OCI-LY3 (cell line): ENCODE measurements at regions not wholly inside any gene's neighbourhood (a gene's known extent, or its start where the extent isn't known, plus 50 kb on each side); places are given as distances from the start of the nearest gene placed in this dataset.

Source experiments
- H2AFZ ChIP-seq: fragments of 200-600, 300-600 bp; shearing (Covaris generic); 2 replicates; pipeline ENCODE4 v1.6.0; 2014; ENCODE audit warnings: antibody characterized with exemption, low read depth, low read length
- H3K27ac ChIP-seq: fragments of 200-600, 300-600 bp; sonication (generic); 2 replicates; pipeline ENCODE4 v1.5.1; 2014; ENCODE audit warnings: mild to moderate bottlenecking, low read length, moderate library complexity, mixed read lengths
- H3K27me3 ChIP-seq: fragments of 200-600, 300-600 bp; sonication (generic); 2 replicates; pipeline ENCODE4 v1.6.1; 2014; ENCODE audit warnings: low read depth, low read length, mixed read lengths
- H3K36me3 ChIP-seq: fragments of 200-600, 300-600 bp; sonication (generic); replicated peaks from 2 replicates; pipeline ENCODE3; 2014; ENCODE audit warnings: low read depth, low read length, mixed read lengths
- H3K4me1 ChIP-seq: fragments of 300-600, 200-600 bp; sonication (generic); 2 replicates; pipeline ENCODE4 v1.6.1; 2014; ENCODE audit warnings: low read length, mixed read lengths
- H3K4me2 ChIP-seq: fragments of 200-600, 300-600 bp; sonication (generic); 2 replicates; pipeline ENCODE4 v1.6.1; 2014; ENCODE audit warnings: low read length, mixed read lengths
- H3K4me3 ChIP-seq: fragments of 300-600, 200-600 bp; sonication (generic); 2 replicates; pipeline ENCODE4 v1.5.1; 2014; ENCODE audit warnings: antibody characterized with exemption, mild to moderate bottlenecking, low read length, moderate library complexity
- H3K79me2 ChIP-seq: fragments of 300-600, 200-600 bp; shearing (Covaris generic); 2 replicates; pipeline ENCODE4 v1.6.1; 2014; ENCODE audit warnings: mild to moderate bottlenecking, low read length, mixed read lengths
- H3K9ac ChIP-seq: fragments of 300-600, 200-600 bp; shearing (Covaris generic); 2 replicates; pipeline ENCODE4 v1.6.0; 2014; ENCODE audit warnings: mild to moderate bottlenecking, low read length, moderate library complexity
- H3K9me3 ChIP-seq: fragments of 200-600, 300-600 bp; shearing (Covaris generic); 2 replicates; pipeline ENCODE4 v1.6.1; 2014; ENCODE audit warnings: low read length, mixed read lengths; ENCODE audit not compliant: insufficient read depth
- H4K20me1 ChIP-seq: fragments of 200-600, 300-600 bp; sonication (generic); 2 replicates; pipeline ENCODE4 v1.6.1; 2016; ENCODE audit warnings: low read length, mixed read lengths; ENCODE audit not compliant: insufficient read depth
- EZH2phosphoT487 ChIP-seq: fragments of 200-600 bp; shearing (Covaris generic); IDR thresholded peaks from 2 replicates; pipeline ENCODE4 v1.6.1; 2018; ENCODE audit warnings: antibody characterized with exemption, mixed run types, low read depth
- TF ChIP-seq, protein P1 (sequence below): fragments of 200-600, 300-600 bp; sonication (generic); IDR thresholded peaks from 2 replicates; pipeline ENCODE4 v1.5.1; 2014; ENCODE audit warnings: antibody characterized with exemption, low read length, low read depth

DNA sequence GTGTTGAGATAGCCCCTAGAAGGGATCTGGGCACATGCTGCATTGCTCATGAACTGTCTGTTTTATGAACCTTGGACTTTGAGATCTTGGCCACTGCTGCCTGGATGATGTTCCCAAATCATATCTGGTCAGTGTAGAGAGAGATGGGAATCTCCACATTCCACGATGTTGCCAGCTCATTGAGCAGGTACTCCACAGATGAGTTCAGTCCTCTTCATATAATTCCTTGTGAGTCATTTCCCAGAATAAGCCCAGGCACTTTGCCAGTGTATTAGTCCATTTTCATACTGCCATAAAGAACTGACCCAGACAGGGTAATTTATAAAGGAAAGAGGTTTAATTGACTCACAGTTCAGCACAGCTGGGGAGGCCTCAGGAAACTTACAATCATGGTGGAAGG is 254.0 kb upstream of the RUNX1 start:
- no peaks in the 10 kb centered on the region for H3K27me3 ChIP-seq
- no peak overlapping the region for H2AFZ ChIP-seq
- no peak overlapping the region for H3K4me2 ChIP-seq
- no peak overlapping the region for H3K9ac ChIP-seq
- H4K20me1 ChIP-seq = no peaks in the 10 kb centered on the region
- H3K36me3 ChIP-seq = peaks cover 4% of the 10 kb centered on the region
- H3K27ac ChIP-seq = no peak overlapping the region
- no peaks in the 10 kb centered on the region for H3K79me2 ChIP-seq
- H3K4me1 ChIP-seq = peaks cover 18% of the 10 kb centered on the region
- H3K4me3 ChIP-seq = no peak overlapping the region
- 0 out of 2 replicates have a peak, but pooled peaks cover 4% of the 10 kb centered on the region for H3K9me3 ChIP-seq
- TF ChIP-seq, protein P1, sequence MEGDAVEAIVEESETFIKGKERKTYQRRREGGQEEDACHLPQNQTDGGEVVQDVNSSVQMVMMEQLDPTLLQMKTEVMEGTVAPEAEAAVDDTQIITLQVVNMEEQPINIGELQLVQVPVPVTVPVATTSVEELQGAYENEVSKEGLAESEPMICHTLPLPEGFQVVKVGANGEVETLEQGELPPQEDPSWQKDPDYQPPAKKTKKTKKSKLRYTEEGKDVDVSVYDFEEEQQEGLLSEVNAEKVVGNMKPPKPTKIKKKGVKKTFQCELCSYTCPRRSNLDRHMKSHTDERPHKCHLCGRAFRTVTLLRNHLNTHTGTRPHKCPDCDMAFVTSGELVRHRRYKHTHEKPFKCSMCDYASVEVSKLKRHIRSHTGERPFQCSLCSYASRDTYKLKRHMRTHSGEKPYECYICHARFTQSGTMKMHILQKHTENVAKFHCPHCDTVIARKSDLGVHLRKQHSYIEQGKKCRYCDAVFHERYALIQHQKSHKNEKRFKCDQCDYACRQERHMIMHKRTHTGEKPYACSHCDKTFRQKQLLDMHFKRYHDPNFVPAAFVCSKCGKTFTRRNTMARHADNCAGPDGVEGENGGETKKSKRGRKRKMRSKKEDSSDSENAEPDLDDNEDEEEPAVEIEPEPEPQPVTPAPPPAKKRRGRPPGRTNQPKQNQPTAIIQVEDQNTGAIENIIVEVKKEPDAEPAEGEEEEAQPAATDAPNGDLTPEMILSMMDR = no peak
- no peak for TF ChIP-seq EZH2phosphoT487

DNA sequence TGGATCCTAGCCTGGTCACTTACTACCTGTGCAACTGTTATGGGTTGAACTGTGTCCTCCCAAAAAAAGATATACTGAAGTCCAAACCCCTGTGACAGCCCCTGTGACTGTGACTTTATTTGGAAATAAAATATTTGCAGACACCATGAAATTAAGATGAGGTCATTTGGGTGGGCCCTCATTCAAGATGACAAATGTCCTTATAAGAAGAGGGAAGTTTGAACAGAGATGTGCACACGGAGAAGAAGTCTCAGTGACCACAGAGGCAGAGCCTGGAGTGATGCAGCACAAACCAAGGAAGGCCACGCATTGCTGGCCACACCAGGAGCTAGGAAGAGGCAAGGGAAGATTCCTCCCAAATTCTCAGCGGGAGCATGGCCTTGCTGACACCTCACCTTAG is 249.7 kb upstream of the RUNX1 start:
- no peak overlapping the region for H3K4me2 ChIP-seq
- peaks cover 31% of the 10 kb centered on the region for H3K4me1 ChIP-seq
- H3K27me3 ChIP-seq = no peaks in the 10 kb centered on the region
- H2AFZ ChIP-seq = no peak overlapping the region
- no peak overlapping the region for H3K27ac ChIP-seq
- no peak overlapping the region for H3K4me3 ChIP-seq
- H3K9ac ChIP-seq = no peak overlapping the region
- H3K9me3 ChIP-seq = no peaks in the 10 kb centered on the region
- no peaks in the 10 kb centered on the region for H3K79me2 ChIP-seq
- TF ChIP-seq EZH2phosphoT487 = no peak
- TF ChIP-seq, protein P1 = no peak
- H3K36me3 ChIP-seq = peaks cover 2% of the 10 kb centered on the region
- H4K20me1 ChIP-seq = no peaks in the 10 kb centered on the region

DNA sequence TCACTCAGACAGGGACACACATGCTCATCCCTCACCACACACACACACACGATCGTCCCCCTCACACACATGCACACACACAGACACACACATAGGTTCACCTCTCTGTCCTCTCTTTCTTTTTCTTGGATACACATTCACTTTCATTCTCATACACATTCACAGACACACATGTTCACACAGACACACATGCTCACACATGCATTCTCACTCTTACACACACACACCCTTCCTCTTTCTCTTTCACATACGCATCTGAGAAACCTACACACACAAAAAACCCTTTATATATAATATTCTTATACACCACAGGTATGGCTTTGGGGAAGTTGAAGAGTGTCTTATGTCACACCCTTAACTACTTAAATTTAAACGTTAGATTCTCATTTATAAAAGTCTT is 248.6 kb upstream of the RUNX1 start:
- no peaks in the 10 kb centered on the region for H3K79me2 ChIP-seq
- peak overlapping the region; percentile 64 for H2AFZ ChIP-seq
- peak overlapping the region; percentile 59 for H3K9ac ChIP-seq
- H3K4me3 ChIP-seq = peak overlapping the region; percentile 57
- H3K27me3 ChIP-seq = no peaks in the 10 kb centered on the region
- H3K27ac ChIP-seq = peak overlapping the region; percentile 45
- no peaks in the 10 kb centered on the region for H3K36me3 ChIP-seq
- H3K4me2 ChIP-seq = peak overlapping the region; percentile 69
- TF ChIP-seq, protein P1 = no peak
- TF ChIP-seq EZH2phosphoT487 = no peak
- no peaks in the 10 kb centered on the region for H3K9me3 ChIP-seq
- no peaks in the 10 kb centered on the region for H4K20me1 ChIP-seq
- peaks cover 31% of the 10 kb centered on the region for H3K4me1 ChIP-seq

DNA sequence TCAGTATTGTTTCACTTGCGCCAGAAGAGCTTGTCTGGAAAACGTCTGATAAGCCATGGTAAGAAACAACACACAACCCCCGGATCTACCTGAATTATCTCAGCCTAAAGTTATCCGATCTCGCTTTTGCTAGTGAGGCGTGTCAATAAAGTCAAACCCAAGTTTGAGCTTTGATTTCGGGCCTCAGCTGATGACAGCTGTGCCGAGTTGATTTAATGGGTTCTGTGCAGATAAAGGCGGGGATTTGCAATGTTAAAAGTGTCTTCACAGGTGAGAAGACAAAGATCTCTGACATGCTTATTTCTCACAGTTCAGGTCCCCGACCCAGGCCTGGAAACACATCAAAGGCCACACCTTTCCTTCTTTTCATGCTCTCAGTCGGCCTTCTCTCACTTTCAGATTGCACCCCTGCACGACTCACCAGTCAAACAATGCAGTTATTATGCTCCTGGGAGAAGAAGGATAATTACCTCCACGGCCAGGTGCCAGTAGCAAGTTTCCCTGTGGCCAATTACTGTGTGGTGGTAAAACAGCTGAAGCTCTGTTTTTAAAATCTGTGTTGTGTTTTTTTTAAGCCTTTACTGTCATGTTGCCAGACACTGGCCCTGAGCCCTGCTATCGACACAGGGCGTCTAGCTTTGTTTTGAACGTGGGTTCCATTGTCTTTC is 245.3 kb upstream of the RUNX1 start:
- TF ChIP-seq EZH2phosphoT487 = no peak
- TF ChIP-seq, protein P1 = no peak
- H3K27me3 ChIP-seq = no peaks in the 10 kb centered on the region
- H3K4me2 ChIP-seq = no peak overlapping the region
- peaks cover 44% of the 10 kb centered on the region for H3K4me1 ChIP-seq
- no peaks in the 10 kb centered on the region for H3K79me2 ChIP-seq
- H3K4me3 ChIP-seq = no peak overlapping the region
- no peaks in the 10 kb centered on the region for H3K36me3 ChIP-seq
- H3K27ac ChIP-seq = no peak overlapping the region
- H4K20me1 ChIP-seq = no peaks in the 10 kb centered on the region
- H3K9ac ChIP-seq = no peak overlapping the region
- H2AFZ ChIP-seq = no peak overlapping the region
- no peaks in the 10 kb centered on the region for H3K9me3 ChIP-seq
